GM18909 (cell line): ENCODE measurements at regions not wholly inside any gene's neighbourhood (a gene's known extent, or its start where the extent isn't known, plus 50 kb on each side); places are given as distances from the start of the nearest gene placed in this dataset.

Source experiments
- ATAC-seq: cut with Tn5 transposase; IDR thresholded peaks from one replicate; pipeline ENCODE4 v1.9.1; 2021; ENCODE audit warnings: mild to moderate bottlenecking; ENCODE audit not compliant: unreplicated experiment, poor library complexity

DNA sequence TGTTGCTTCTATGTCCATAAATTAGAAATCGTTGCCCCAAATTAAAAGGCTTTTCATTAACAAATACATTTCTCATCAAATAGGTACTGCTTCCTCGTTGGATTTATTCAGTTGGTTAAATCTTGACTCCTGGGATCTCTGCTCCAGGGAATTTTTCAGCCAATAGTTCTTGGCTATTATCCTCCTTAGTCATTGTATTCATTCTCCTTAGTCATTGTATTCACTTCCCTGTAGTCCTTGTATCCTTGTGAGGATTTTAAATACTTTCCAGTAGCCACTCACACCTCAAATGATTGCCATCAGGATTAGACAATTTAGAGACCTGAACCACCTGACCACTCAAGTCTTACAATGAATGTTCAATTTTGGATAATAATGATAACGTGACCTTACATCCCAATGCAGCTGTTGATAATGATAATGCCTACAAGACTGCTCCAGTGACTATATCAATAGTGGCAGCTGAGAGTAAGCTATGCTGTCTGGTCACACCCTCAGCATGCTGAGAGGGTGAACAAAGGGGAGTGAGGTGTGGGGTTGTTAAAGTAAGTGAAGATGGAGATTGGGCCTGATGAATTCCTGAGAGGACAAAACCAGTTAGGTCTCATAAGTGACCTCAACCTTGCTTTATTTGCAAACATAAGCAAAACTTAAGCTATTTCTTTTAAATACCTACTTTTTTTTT lies 193.7 kb upstream of the RTL1 start:
- ATAC-seq = no peak

DNA sequence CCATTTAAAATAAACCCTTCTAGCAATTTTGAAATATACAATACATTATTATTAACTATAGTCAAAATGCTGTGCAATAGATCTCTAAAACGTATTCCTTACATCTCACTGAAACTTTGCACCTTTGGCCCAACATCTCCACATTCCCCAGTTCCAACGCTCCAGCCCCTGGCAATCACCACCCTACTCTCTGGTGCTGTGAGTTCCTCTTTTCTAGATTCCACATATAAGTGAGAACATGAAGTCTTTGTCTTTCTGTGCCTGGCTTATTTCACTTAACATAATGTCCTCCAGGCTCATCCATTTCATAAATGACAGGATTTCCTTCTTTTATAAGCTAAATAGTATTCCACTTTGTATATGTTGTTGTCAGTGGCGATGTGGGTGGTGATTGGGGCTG lies 194.7 kb upstream of the RTL1 start:
- ATAC-seq = no peak

DNA sequence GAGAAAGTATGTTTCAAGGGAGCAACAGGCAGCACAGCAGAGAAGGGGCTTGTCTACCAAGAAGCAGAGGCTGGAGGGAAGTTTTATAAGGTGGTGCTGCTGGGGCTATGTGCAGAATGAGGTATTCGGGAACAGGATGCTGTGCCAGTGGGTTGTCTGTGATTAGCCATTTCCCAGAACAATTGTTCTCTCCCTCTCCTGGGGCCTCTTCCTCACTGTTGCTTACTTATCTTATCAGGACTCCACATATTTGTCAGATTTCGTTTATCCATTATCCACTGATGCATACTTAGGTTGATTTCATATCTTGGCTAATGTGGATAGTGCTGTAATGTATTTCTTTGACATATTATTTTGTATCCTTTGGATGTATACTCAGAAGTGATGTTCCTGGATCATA lies 195.1 kb upstream of the RTL1 start:
- no peak for ATAC-seq

DNA sequence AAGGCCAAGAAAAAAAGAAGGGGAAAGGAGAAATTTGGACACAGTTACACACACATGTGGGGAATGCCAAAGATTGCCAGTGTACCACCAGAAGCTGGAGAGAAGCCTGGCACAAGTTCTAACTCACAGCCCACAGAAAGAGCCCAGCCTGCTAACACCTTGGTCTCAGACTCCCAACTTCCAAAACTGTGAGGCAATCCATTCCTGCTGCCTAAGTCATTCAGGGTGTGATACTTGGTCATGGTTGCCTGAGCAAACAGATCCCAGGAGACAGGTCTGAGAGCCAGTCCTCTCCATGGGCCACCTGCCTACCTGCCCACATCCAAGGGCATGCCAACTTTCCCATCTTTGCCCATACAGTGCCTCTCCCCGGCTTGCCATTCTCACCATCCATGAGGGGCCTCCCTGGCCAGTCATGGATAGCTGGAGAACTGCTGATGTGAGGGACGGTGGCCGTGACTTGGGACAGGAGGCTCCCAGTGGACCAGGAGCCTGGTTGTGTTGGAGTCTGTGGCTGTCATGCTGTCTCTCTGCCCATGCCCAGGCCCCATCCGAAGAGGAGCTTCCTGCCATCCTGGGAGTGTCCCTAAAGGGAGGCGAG lies 198.0 kb upstream of the RTL1 start:
- ATAC-seq = no peak

DNA sequence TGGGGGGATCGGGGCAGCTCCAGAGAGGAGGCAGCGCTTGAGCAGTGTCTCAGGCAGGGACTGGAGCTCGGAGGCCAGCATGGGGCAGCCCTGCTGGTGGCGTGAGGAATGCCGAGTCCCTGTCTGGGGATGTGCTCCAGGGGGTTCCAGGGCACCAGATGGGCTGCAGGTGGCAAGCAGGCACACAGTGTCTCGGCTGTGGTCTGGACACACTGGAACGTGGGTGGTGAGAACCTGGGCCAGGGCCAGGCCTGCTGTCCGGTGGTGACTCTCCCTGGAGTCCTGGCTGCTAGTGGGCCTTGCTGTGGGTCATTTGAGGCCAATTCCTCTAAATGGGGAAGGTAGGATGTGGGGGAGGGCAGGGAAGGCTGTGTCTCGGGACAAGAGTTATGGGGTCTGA lies 199.4 kb upstream of the RTL1 start:
- no peak for ATAC-seq

DNA sequence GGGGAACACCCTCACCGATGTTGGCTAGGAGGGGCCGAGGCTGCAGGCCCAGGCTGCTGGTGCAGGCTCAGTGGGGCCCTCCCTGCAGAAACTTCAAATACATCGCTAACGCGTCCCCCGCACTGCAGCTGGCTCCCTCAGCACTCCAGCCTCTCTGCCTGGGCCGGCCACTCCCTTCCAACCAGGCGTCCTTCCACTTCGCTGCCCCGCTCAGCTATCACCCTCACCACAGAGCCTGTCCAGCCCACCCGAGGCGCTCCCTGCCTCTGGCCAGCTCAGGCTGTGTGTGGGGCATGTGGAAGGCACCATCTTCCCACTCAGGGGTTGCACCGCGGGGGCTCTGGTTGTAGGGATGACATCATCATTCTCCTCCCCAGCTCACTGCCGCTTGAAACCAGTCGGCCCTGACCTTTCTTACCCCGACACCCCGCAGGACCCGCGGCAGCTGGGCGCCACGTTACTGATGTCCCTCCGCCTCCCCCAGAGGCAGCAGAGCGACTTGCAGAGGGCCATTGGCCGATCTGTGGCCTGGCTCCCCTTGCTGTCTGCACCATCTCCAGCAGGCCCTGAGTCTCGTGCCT lies 199.9 kb upstream of the RTL1 start:
- no peak for ATAC-seq

DNA sequence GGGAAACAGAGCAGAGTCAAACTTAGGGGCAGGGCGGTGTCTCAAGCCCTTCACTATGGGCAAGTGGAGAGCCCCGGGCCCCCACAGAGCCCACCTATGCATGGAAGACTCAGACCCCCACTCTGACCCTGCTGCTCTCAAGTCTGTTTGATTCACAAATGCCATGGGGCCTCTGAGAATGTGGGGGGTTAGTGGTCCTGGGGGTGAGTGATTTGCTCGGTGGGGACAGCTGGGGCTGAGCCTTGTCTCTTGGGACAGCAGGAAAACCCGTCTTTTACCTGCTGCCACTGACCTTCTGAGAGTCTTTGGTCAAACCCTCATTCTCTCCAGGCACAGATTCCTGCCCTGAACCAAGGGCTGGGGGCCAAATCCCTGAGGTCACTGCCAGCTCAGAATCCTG lies 201.0 kb upstream of the RTL1 start:
- ATAC-seq = no peak

DNA sequence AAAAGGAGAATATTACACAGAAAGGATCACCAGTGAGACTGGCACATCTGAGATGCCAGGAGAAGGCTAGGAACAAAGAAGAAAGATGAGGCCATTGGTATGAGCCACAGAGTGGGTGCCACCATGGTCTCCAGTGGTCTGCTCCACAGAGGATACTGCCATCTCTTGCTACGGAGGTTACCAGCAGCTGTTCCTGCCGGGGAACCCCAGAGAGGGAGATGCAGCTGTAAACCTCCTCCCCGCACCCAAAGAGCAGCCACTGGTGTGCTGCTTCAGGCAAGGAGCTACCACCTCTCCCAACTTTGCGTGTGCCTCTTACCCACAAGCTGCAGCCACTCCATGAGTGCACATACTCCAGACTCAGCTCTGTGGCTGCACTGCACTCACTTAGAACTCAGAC lies 201.5 kb upstream of the RTL1 start:
- no peak for ATAC-seq

DNA sequence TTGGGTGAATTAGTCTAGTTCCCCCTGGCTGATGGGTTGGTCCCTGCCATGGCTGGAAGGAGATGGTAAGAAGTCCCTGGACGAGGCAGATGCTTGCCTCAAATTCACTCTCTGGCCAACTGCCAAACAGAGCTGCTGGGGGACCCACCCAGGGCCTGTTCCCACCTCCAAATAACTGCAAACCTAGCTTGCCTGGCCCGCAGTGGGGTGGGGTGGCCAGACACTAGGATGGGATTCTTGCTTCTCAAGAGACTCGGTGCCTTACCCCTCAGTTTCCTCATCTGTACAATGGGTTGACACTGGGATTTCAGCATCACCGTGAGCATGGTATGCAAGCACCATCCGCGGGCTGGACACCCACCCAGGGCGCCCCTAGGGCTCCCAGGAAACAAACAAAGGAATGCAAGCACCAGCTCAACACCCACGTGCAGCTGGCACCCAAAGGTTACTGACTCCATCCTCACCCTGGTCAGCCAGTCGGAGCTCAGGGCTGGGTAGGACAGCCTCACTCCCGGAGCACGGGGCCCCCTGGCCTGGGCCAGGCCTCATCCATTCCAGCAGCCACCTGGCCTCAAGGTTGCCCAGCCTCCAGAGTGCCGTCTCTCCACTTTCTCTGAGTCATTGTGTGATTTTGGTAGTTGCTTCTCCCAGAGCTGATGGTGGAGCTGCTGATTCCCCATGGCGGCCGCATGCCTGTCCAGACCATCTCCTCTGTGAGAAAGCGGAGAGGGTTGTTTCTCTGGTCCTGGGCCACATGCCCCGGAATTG lies 205.2 kb upstream of the RTL1 start:
- no peak for ATAC-seq

DNA sequence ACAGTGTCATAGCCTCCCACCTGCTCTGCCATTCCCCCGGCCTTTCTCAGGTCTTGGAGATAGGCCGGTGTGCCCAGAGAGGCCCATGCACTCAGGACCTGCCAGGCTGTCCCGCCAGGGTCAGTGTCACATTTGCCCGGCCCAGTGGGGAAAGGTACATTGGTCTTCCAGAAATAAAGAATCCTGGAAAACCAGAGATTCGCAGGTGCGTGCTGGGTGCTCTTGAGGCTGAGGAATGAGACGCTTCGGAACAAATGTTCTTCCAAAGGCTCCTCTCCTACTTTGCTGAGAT lies 205.8 kb upstream of the RTL1 start:
- no peak for ATAC-seq

DNA sequence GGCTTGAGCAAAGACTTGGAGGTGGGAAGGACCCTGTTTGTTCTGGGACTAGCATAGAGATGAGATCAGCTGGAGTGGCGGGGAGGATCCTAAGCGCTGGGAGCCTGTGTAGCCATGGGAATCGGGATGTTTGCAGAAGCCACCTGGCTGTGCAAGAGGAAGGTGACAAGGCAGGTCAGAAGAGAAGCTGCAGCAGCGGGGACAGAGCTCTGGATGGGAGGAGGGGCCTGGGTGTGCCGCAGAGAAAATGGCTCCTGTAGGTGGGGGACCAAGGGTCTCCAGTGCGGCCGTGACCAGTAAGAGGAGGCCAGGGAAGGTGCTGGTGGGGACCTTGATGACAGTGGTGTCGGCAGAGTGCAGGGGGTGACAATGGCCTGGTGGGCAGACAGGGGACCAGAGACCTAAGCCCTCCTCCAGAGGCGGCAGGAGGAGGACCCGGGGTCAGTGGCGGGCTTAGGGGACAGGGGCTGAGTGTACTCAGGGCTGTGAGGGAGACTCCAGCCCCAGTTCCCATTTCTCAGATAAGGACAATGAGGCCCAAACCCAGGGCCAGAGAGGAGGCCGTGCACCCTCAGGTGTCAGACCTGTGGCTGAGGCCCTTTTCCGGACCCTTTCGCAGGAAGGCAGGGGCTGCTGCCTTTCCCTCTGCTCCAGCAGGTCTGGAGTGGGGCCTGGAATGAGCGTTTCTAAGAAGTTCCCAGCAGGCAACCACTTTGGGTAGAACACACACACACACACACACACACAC lies 206.6 kb upstream of the RTL1 start:
- ATAC-seq = no peak

DNA sequence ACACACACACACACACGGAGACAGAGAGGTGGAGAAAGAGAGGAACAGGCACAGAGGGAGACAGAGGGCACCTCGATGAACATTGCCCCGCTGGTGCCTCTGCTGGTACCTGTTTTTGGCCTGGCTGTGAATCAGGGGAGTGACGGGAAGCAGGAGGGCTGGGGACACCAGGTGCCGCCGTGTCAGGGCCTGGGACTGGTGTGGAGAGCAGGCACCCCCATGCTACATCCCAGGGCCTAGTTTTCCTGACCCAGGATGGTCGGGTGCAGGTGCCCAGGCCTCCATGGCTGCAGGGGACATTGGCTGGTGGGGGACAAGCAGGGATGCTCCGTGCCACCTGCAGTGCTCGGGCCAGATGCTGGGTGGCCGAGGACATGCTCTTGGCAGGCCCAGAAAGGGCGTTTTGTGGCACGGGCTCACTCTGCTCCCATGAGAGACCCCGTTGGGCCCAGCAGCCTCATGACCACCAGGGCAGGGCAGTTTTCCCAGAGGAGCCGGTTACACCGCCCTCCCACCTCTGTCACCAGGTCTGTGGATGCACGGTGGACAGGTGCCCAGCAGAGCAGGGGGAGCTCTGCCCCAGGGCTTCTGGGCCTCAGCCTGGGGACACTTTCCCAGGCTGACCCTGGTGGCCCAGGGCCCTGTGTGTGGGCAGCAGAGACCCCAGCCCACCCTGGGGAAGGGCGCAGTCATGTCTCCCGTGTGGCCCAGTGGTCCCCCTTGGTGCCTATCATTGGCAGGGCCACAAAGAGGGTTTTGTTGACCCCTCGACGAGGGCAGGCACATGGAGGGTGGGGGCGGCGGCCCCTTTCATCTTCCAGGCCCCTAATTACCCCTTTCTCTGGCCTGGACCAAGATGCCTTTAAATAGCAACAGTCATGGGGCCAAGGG lies 207.5 kb upstream of the RTL1 start:
- ATAC-seq = no peak

DNA sequence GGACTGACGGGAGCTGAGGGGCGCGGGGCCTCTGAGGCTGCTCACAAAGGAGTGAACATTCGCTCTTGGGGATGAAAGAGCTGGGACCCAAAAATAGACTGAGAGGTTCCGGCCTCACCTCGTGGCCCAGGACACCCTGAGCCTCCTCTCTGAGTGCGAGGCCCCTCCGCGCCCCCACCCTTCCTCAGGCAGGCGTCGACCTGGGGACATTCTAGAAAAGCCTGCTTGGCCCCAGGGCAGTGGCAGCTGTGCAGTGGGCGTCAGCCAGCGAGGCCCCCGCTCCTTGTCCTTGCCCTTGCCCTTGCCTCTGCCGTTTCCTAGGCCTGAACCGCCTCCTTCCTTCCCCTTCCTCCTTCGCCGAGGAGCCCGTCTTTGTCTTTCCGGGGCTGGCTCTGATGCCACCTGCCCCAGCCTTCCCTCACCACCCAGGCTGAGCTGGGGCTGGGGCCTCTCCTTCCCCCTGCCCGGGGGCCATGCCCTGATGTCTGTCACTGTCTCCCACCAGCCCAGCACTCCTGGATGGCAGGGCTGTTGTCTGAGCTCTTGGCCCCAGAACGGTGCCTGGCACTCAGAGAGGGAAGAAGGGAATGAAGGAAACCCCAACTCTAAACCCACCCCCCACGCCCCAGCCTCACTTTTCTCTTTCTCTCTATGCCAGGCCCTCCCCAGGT lies 208.2 kb upstream of the RTL1 start:
- ATAC-seq = no peak

DNA sequence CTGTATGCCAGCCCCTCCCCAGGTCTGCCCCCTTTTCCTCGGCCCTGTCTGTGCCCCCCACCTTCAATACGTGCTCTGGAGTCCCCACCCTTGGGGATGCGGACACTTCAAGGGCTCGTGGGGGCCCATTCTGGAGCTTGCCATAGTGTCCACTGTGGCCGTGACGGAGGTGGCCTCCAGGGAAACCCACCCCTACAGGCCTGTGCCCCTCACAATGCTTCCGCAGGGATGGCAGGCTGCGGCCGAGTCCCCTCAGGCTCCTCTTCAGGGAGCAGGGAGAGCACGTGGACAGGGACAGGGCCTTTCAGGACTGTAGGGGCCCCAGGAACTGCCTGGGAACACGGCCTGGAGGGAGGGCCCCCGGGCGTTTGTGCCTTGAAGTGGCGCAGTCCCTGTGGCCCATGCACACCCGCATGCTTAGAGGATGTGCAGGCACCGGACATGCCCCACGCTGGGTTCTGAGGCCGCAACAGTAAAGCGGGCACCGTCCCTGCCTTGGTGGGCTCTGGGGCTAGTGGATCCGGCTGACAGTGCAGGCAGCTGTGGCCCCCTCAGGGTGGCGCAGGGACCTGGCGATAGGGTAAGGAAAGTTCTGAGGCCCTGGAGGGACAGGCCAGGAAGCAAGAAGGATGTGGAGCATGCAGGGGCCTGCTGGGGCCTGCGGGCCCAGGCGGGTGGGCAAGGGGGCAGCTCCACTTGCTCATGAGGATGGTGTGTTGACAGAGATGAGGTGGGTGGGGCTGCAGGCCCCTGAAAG lies 209.0 kb upstream of the RTL1 start:
- no peak for ATAC-seq

DNA sequence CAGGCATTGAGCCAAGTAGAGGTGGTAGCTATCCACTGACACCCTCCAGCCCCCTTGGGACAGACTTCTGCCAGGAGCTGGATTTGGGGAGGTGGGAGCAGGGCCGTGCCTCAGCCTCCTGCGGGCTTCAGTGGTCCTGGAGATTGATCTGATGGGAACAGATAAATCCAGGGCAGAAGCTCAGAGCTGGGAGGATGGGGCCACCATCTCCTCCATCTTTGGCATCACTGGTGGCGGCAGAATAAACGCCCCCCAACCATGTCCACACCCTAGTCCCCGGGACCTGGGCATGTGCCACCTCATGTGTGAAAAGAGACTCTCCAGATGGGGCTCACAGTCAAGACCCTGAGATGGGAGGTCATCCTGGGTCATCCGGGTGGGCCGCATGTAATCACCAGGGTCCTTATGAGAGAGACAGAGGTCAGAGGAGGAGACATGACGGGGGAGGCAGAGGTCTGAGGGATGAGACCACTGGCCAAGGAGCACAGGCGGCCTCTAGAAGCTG lies 209.6 kb upstream of the RTL1 start:
- ATAC-seq = no peak

DNA sequence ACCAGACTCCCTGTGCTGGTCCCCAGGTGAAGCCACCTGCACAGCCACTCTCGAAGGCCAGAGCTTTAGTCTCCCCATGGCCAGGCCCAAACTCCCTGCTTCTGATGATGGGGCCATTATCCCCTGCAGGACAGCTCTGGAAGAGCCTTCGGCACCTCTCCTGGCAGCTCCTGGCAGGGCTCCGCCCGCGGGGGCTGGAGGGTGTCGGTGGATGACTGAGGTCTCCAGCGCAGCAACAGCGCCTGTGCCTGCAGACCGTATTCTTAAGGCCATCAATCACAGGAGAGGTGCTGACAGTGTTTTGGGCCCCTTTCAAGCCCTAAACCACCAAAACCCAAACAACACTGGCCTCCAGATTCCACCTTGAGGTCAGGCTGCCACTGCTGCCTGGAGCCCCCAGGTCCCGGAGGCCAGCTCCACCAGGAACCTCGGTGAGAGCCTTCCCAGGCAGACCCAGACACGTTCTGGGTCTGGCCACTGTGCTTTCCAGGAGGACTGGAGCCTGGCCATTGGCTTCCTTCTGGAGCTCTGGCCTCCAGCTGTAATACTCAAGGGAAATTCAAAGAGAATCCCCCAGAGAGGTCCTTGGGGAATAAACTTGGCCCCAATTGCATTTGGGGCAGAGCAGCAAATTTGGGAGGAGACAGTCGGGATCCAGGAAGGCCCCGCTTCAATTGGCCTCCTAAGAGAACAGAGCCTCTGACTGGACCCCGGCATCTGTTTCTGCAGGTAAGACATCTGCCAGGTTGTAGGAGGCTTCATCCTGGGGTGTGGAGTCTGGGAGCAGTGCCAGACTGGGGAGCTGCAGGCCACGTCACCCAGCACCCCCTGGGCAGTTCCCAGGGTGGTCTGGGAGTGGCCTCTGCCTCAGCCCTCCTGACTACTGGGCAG lies 210.6 kb upstream of the RTL1 start:
- ATAC-seq = no peak

DNA sequence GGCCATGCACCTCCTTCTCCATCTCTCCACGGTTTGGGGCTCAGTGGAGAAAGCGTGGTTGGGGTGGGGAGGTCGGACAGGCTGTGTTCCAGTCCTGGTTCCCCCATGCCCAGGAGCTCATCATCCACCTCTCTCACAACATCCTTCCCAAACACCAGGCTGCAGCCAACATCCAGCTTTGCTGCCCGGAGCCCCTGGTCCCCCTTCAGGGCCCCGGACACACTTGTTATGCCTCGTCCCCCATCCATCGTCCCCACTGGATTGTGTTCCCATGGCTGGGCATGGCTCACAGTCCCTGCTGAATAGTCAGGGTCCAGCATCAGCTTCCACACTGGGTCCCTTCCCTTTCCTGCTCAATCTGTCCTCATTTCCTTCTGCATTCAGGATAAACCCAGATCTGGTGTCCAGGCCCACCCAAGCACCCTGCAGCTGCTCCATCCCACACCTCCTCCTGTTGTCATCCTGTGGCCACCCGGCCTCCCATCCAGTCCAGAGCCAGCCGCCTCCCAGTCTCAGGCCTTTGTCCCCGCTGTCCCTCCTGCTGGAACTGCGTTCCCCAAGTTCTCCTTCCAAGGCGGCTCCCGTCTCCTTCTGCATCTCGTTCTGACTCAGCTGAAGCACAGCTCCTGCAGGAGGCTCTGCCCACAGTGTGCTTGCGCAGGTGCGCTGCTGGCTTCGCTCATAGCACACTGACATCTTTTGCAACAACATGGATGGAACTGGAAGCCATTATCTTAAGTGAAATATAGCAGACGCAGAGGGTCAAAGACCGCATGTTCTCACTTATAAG lies 211.4 kb upstream of the RTL1 start:
- ATAC-seq = no peak
